GM18867 (cell line): ENCODE measurements at regions not wholly inside any gene's neighbourhood (a gene's known extent, or its start where the extent isn't known, plus 50 kb on each side); places are given as distances from the start of the nearest gene placed in this dataset.
"Not testable (repeated sequence)": the region's sequence is repeated elsewhere in the genome, so short reads cannot be mapped to it uniquely, and the experiment has no call there.

Experiments
- ATAC-seq: cut with Tn5 transposase; IDR thresholded peaks from one replicate; pipeline ENCODE4 v1.9.1; 2021; ENCODE audit warnings: mild to moderate bottlenecking, moderate library complexity; ENCODE audit not compliant: unreplicated experiment

DNA sequence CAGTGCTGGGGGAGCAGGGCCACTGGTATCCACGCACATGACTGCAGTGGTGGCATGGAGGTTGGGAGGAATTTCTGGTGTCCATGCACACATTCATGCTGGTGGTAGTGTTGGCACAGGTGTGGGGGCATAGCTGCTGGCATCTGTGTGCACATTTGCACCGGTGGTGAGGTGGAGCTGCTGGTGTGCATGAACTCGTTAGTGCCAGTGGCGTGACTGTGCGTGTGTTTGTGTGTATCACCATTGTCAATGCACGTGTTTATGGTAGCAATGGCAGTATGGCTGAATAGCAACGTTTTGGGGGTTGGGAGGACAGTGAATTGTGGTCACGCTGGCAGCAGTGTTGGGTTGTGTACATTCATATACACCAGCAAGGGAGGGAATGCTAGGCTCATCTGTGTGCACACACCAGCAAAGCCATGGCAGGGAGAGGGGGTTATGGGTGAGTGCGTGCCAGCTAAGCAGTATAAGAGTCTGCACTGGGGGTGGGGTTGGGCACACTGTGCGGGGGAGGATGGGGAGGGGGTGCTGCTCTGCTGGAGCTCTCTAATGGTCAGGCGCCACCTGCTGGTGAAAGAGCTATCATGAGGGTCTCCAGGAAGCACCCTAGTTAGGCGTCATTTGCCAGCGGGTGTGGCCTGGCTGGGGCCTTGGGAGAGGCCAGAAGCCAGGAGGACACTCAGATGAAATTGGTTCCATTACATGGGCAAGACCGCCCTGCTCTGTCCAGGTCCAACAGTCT, 626.1 kb upstream of the ID4 start:
- ATAC-seq, result no peak

- ATAC-seq, result no peak
These were observed 622.9 kb upstream of the ID4 start for GRCh38 chr6:19214231-19214630.

GRCh38 chr6:19219931-19220330, 617.2 kb upstream of the ID4 start:
- no peak for ATAC-seq

DNA sequence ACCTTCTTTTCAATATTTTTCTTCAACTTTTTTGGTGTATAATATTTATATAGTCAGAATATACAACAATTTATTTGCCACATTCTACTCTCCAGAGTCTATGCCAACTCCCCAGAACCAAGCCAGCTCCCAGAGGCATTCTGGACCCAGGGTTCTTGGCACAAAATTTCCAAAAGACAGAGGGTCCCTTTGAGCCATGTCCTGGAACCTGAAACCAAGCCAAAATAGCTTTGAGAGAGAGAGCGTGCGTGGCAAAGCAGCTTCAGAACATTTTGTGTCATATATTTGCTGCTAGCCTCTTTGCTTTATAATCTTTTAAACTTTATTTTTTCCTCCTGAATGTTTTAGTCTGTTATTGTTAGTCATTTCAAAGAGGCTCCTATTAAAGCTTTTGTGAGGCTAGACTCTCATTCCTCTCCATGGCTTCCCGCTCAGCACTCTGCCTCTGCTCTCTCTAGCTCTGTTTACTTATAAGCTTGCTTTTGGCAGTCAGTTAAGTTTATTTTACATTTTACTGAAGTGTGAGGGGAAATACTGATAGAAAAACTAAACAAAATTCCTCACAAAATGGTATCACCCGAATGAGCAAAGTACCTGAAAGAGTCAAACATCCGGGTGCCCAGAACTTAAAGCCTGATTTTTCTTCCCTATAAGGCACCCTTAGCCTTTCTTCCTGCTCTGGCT, 605.1 kb upstream of the ID4 start:
- no peak for ATAC-seq

GRCh38 chr6:19245656-19246055, 591.5 kb upstream of the ID4 start:
- no peak for ATAC-seq

DNA sequence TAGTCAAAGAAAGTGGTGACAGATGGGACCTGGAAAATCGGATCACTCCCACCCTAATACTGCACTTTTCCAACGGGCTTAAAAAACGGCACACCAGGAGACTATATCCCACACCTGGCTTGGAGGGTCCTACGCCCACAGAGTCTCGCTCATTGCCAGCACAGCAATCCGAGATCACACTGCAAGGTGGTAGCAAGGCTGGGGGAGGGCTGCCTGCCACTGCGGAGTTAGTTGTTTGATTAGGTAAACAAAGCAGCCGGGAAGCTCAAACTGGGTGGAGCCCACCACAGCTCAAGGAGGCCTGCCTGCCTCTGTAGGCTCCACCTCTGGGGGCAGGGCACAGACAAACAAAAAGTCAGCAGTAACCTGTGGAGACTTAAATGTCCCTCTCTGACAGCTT, 590.0 kb upstream of the ID4 start:
- ATAC-seq, result not testable (repeated sequence)

GRCh38 chr6:19256123-19256522, 581.0 kb upstream of the ID4 start:
- not testable (repeated sequence) for ATAC-seq

DNA sequence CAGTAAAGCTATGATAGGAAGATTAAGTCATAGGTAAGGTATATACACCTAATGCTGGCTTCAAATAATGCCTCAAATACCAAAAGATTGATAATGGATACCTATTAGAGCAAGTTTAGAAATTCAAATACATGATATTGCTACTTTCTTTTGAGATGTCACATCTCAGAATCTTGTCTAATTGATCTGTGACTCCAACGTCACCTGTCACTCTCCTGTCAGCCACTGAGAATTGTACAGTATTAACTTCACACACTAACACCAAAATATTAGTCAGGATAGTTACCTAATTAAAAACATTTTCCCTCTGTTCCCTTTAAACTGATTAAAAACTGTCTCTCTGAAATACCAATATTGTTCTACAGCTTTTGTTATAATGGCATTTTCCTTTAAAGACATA, 575.5 kb upstream of the ID4 start:
- no peak for ATAC-seq

- no peak for ATAC-seq
These were observed 569.1 kb upstream of the ID4 start for GRCh38 chr6:19268117-19268516.

DNA sequence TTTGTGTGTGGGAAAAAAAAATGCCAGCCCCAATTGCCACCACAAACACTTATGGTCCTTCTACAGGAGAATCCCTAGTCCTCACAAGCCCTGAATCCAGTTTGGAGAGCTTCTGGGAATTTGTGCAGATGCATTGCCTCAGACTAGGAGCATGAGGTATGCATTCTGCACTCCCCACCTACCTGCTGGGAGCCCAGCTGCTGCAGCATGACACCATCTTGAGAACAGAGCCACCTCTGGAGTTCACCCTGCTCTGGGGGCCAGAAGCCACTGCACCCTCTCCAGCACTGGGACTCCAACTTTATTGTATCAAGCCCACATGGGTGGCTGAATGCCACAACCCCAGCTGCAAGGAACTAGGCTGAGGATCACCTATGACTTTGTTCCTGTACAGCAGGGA, 568.5 kb upstream of the ID4 start:
- ATAC-seq, result no peak

- ATAC-seq, result no peak
These were observed 567.8 kb upstream of the ID4 start for GRCh38 chr6:19269341-19269898.

- no peak for ATAC-seq
These were observed 566.6 kb upstream of the ID4 start for GRCh38 chr6:19270616-19271015.

DNA sequence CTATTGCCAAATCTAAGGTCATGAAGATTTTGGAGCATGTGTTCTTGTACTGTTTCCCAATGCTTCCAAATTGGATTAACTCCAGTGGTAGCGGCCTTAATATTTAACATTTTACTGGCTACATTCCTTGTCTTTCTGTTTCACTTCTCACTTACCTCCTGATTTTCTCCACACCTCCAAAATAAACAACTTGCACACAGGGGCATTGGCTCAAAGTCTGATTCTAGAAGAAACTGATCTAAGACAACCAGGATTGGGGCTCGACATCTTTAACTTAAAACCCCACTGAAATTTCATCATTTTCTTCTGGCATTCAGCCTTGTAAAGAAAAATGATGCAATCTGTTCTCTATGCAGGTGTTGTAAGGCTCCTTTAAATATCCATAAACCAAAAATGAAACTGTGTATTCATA, 557.9 kb upstream of the ID4 start:
- ATAC-seq, result no peak

- ATAC-seq, result no peak
These were observed 549.2 kb upstream of the ID4 start for GRCh38 chr6:19287928-19288327.

DNA sequence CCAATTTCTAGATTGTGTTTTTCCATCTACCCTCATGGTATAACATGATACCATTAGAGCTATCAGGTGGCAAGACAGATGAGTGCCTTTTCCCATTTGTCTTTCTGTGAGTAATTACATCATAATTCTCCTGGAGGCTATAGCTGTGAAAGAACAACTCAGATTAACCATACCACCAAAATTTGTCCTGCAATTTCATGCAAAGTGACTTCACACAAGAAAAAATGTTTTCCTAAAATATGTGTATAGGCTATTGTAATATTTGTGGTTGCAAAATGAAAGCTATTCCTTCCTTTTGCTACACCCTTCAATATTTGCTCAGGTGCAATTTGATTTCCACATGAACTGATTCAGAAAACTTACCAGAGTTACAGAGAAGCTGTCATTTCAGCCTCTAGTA, 547.7 kb upstream of the ID4 start:
- no peak for ATAC-seq

- no peak for ATAC-seq
These were observed 539.3 kb upstream of the ID4 start for GRCh38 chr6:19297880-19298279.

DNA sequence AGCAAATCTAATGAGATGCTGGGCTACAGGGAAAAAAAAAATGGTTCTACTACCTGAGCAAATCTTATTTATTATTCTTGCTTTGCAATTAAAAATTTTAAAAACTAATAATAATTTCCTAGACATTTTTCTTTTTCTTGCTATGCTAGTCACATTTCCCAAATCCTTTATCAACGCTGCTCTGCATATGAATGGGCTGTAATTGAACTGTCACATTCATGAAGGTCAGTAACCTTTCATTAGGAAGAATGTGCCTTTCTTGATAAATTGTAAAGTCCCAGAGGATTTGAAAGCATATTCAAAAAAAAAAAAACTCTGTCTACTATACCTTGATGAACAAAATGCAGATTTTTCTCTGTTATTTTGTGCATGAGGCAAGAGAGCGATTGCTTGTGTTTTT, 538.7 kb upstream of the ID4 start:
- ATAC-seq, result no peak

DNA sequence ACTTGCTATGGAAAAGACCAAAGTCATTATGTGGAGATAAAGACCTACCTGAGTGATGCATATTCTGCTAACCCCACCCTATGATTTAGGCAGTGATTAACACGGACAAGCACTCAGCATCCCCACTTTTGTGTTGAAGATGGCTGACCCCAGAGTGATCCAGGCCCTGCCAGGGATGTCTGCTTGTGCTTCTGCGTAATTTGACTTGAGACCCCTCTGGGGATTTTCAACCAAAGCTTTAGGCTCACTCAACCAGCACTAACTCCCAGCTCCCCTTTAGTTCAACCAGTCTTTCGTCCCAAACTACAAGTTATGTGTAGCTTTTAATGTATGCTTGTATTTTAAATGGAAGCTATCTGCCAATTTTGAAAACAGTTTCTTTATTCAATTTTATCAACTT, 538.0 kb upstream of the ID4 start:
- no peak for ATAC-seq

GRCh38 chr6:19301980-19302379, 535.2 kb upstream of the ID4 start:
- no peak for ATAC-seq

- ATAC-seq, result no peak
These were observed 533.8 kb upstream of the ID4 start for GRCh38 chr6:19303383-19303782.

- no peak for ATAC-seq
These were observed 527.5 kb upstream of the ID4 start for GRCh38 chr6:19309661-19310060.

GRCh38 chr6:19311786-19312185, 525.4 kb upstream of the ID4 start:
- no peak for ATAC-seq
